CD14-positive monocyte (primary cell): ENCODE measurements at regions not wholly inside any gene's neighbourhood (a gene's known extent, or its start where the extent isn't known, plus 50 kb on each side); places are given as distances from the start of the nearest gene placed in this dataset.

Experiments
- DNase-seq, 3 donors: peaks; one replicate each; pipeline ENCODE4 v3.0.0-alpha.2; 2011 to 2022
- H2AFZ ChIP-seq: 2 replicates; pipeline ENCODE4 v1.6.0; 2012; ENCODE audit warnings: mild to moderate bottlenecking, low read depth, low read length, inconsistent platforms; ENCODE audit not compliant: insufficient read depth, poor library complexity, severe bottlenecking
- H3K27ac ChIP-seq, 2 donors: 1 replicate in 1 of 2; 2 replicates in 1 of 2; pipeline ENCODE4 v1.5.1; 2012 to 2013; ENCODE audit warnings: low read length in 2 of 2, control low read depth in 1 of 2, inconsistent platforms in 1 of 2, low read depth in 1 of 2, mild to moderate bottlenecking in 1 of 2
- H3K27me3 ChIP-seq, 2 donors: one replicate each; pipeline versions ENCODE4 v1.6.0 to v1.6.1; 2011 to 2013; ENCODE audit warnings: low read length in 2 of 2; ENCODE audit not compliant: control insufficient read depth in 2 of 2, insufficient read depth in 2 of 2
- H3K36me3 ChIP-seq, 2 donors: replicated peaks in 1 of 2; 1 replicate in 1 of 2; 2 replicates in 1 of 2; pipeline versions ENCODE4 v1.5.1 to v1.6.1; 2012 to 2013; ENCODE audit warnings: low read length in 2 of 2, control low read depth in 1 of 2, inconsistent platforms in 1 of 2, mild to moderate bottlenecking in 1 of 2; ENCODE audit not compliant: insufficient read depth in 2 of 2, control insufficient read depth in 1 of 2
- H3K4me1 ChIP-seq, 2 donors: 1 replicate in 1 of 2; 2 replicates in 1 of 2; pipeline versions ENCODE4 v1.5.1 to v1.6.1; 2012 to 2013; ENCODE audit warnings: low read length in 2 of 2, control low read depth in 1 of 2, inconsistent platforms in 1 of 2, mild to moderate bottlenecking in 1 of 2, moderate library complexity in 1 of 2; ENCODE audit not compliant: insufficient read depth in 2 of 2, control insufficient read depth in 1 of 2
- H3K4me2 ChIP-seq: replicated peaks from 2 replicates; pipeline ENCODE3; 2012; ENCODE audit warnings: low read length, moderate library complexity, mild to moderate bottlenecking; ENCODE audit not compliant: poor library complexity, severe bottlenecking; ENCODE audit errors: extremely low read depth
- H3K4me3 ChIP-seq, 3 experiments: fragments of 200-600 bp in 1 of 3; sonication (generic) in 1 of 3; replicated peaks in 1 of 3; 1 replicate in 2 of 3; 2 replicates in 1 of 3; pipeline ENCODE4 v1.5.1; 2011 to 2013; ENCODE audit warnings: low read length in 3 of 3, mild to moderate bottlenecking in 3 of 3, control low read depth in 2 of 3, low read depth in 2 of 3, inconsistent platforms in 1 of 3, moderate library complexity in 1 of 3
- H3K79me2 ChIP-seq: 2 replicates; pipeline ENCODE4 v1.6.0; 2012; ENCODE audit warnings: mild to moderate bottlenecking, control low read depth, inconsistent platforms, low read length, moderate library complexity; ENCODE audit not compliant: insufficient read depth
- H3K9ac ChIP-seq: 2 replicates; pipeline ENCODE4 v1.6.0; 2017; ENCODE audit warnings: low read length, mild to moderate bottlenecking; ENCODE audit not compliant: insufficient read depth, poor library complexity, severe bottlenecking
- H3K9me3 ChIP-seq, 2 donors: replicated peaks in 1 of 2; 1 replicate in 1 of 2; 2 replicates in 1 of 2; pipeline versions ENCODE4 v1.5.1 to v1.6.1; 2012 to 2013; ENCODE audit warnings: low read length in 2 of 2, control low read depth in 1 of 2; ENCODE audit not compliant: control insufficient read depth in 1 of 2, insufficient read depth in 1 of 2
- H4K20me1 ChIP-seq: 2 replicates; pipeline ENCODE4 v1.6.0; 2012; ENCODE audit warnings: mild to moderate bottlenecking, low read length, control low read depth, moderate library complexity; ENCODE audit not compliant: insufficient read depth
- H3K27ac Mint-ChIP-seq, 7 donors: one replicate each; pipeline ENCODE4 v1.8.0; 2020; ENCODE audit warnings: mild to moderate bottlenecking in 7 of 7, mixed read lengths in 7 of 7, moderate library complexity in 6 of 7, inconsistent platforms in 2 of 7
- H3K27me3 Mint-ChIP-seq, 3 donors: one replicate each; pipeline ENCODE4 v1.8.0; 2021 to 2022; ENCODE audit warnings: low read depth in 3 of 3, mild to moderate bottlenecking in 3 of 3, mixed read lengths in 3 of 3, moderate library complexity in 3 of 3, inconsistent platforms in 1 of 3
- H3K36me3 Mint-ChIP-seq, 2 donors: one replicate each; pipeline ENCODE4 v1.8.0; 2020; ENCODE audit warnings: mixed read lengths in 2 of 2, inconsistent platforms in 1 of 2, mild to moderate bottlenecking in 1 of 2
- H3K4me1 Mint-ChIP-seq: one replicate; pipeline ENCODE4 v1.8.0; 2020; ENCODE audit warnings: mild to moderate bottlenecking, mixed read lengths
- H3K4me3 Mint-ChIP-seq, 2 donors: one replicate each; pipeline ENCODE4 v1.8.0; 2020; ENCODE audit warnings: mild to moderate bottlenecking in 2 of 2, mixed read lengths in 2 of 2, moderate library complexity in 1 of 2
- H3K9me3 Mint-ChIP-seq, 7 donors: one replicate each; pipeline ENCODE4 v1.8.0; 2020 to 2022; ENCODE audit warnings: mixed read lengths in 7 of 7, mild to moderate bottlenecking in 6 of 7, moderate library complexity in 6 of 7, inconsistent platforms in 2 of 7
- WGBS: methylation state at CpG from one replicate; pipeline ENCODE4 v1.1.5; 2013; ENCODE audit warnings: missing lambda C conversion rate; ENCODE audit not compliant: insufficient coverage; 5-methylcytosine and 5-hydroxymethylcytosine counted together
- intact Hi-C, 2 donors: fragments of 100-400 bp; cut with micrococcal nuclease; formaldehyde crosslinking; loops; one replicate each; pipeline versions ENCODE4 v1.15.0 to v1.15.1; 2023
- TF ChIP-seq, protein P1 (sequence below): fragments of 200-600 bp; IDR thresholded peaks from one replicate; pipeline ENCODE4 v1.8.0; 2022; ENCODE audit warnings: antibody characterized with exemption, mild to moderate bottlenecking

DNA sequence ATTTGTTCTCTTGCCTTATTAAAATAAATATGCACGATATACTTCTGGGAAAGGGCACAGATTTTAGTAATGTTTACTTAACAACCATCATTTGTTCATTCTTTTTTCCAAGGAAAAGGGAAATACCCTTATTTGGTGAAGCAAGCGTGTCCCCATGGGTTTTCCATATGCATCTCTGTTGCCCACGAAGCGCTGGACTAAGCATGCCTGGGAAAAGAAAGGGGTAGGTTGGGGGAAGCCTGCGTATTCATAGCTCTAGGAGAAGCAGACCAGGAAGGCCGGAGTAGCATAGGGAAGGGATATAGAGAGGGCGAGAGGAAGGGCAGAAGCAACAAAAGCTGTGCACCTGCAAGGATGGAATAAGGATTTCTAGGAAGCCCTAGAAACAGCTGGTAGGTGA is 61.8 kb upstream of the ACO1 start:
- H3K4me3 Mint-ChIP-seq = no peak overlapping the region

DNA sequence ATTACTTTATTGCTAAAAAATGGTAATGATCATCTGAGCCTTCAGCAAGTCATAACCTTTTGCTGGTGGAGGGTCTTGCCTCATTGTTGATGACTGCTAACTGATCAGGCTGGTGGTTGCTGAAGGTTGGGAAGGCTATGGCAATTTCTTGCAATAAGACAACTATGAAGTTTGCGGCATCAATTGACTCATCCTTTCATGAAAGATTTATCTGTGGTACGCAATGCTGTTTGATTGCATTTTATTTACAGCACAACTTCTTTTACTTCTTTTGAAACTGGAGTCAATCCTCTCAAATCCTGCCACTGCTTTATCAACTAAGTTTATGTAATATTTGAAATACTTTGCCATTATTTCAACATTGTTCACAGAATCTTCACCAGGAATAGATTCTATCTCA is 58.3 kb upstream of the ACO1 start:
- H3K27ac ChIP-seq = no peak overlapping the region
- no peaks in the 10 kb centered on the region for H3K79me2 ChIP-seq
- H3K4me1 Mint-ChIP-seq = no peaks in the 10 kb centered on the region
- H3K9me3 ChIP-seq = no peaks in the 10 kb centered on the region
- DNase-seq = no peak
- no peak overlapping the region for H3K4me3 Mint-ChIP-seq
- H3K4me2 ChIP-seq = no peak overlapping the region
- no peaks in the 10 kb centered on the region for H3K36me3 ChIP-seq
- no peaks in the 10 kb centered on the region for H4K20me1 ChIP-seq
- H3K36me3 Mint-ChIP-seq = no peaks in the 10 kb centered on the region
- no peak overlapping the region for H3K27ac Mint-ChIP-seq
- no peak overlapping the region for H3K4me3 ChIP-seq
- TF ChIP-seq, protein P1, sequence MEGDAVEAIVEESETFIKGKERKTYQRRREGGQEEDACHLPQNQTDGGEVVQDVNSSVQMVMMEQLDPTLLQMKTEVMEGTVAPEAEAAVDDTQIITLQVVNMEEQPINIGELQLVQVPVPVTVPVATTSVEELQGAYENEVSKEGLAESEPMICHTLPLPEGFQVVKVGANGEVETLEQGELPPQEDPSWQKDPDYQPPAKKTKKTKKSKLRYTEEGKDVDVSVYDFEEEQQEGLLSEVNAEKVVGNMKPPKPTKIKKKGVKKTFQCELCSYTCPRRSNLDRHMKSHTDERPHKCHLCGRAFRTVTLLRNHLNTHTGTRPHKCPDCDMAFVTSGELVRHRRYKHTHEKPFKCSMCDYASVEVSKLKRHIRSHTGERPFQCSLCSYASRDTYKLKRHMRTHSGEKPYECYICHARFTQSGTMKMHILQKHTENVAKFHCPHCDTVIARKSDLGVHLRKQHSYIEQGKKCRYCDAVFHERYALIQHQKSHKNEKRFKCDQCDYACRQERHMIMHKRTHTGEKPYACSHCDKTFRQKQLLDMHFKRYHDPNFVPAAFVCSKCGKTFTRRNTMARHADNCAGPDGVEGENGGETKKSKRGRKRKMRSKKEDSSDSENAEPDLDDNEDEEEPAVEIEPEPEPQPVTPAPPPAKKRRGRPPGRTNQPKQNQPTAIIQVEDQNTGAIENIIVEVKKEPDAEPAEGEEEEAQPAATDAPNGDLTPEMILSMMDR = no peak
- H3K9me3 Mint-ChIP-seq = peaks cover 0 to 4% (median 3%) of the 10 kb centered on the region in 7 donors
- no peak overlapping the region for H2AFZ ChIP-seq
- intact Hi-C loops = no loop called here
- no peak overlapping the region for H3K9ac ChIP-seq
- no peaks in the 10 kb centered on the region for H3K27me3 ChIP-seq
- WGBS = 100% methylated on average over 2 of the region's 2 CpGs
- H3K27me3 Mint-ChIP-seq = peaks cover 0 to 2% (median under 1%) of the 10 kb centered on the region in 3 donors
- no peaks in the 10 kb centered on the region for H3K4me1 ChIP-seq

More for the DNA sequence above, 61.8 kb upstream of the ACO1 start:
- TF ChIP-seq, protein P1 = no peak
- no peaks in the 10 kb centered on the region for H3K36me3 Mint-ChIP-seq
- intact Hi-C loops = no loop called here
- no peak for DNase-seq
- H3K4me1 Mint-ChIP-seq = no peaks in the 10 kb centered on the region
- H3K27ac Mint-ChIP-seq = no peak overlapping the region
- H4K20me1 ChIP-seq = no peaks in the 10 kb centered on the region
- no peak overlapping the region for H3K4me2 ChIP-seq
- no peak overlapping the region for H3K4me3 ChIP-seq
- H3K9me3 Mint-ChIP-seq = peaks cover 0 to 6% (median 1%) of the 10 kb centered on the region in 7 donors
- H3K9ac ChIP-seq = no peak overlapping the region
- no peaks in the 10 kb centered on the region for H3K4me1 ChIP-seq
- no peaks in the 10 kb centered on the region for H3K9me3 ChIP-seq
- H3K27me3 Mint-ChIP-seq = peaks cover 0 to 2% (median 0%) of the 10 kb centered on the region in 3 donors
- H3K27me3 ChIP-seq = no peaks in the 10 kb centered on the region
- no peak overlapping the region for H3K27ac ChIP-seq
- H3K36me3 ChIP-seq = no peaks in the 10 kb centered on the region
- 98% methylated on average over 5 of the region's 7 CpGs for WGBS
- H3K79me2 ChIP-seq = no peaks in the 10 kb centered on the region
- H2AFZ ChIP-seq = no peak overlapping the region
